Esophagus mucosa (tissue), 1 donor: ENCODE measurements at regions not wholly inside any gene's neighbourhood (a gene's known extent, or its start where the extent isn't known, plus 50 kb on each side); places are given as distances from the start of the nearest gene placed in this dataset.

ENCODE experiments used
- ATAC-seq: fragments of 200-7000 bp; cut with Tn5 transposase; one replicate; pipeline ENCODE4 v1.9.1; 2020
- donor health status: DM: yes; HTN: yes; CAD: no.

DNA sequence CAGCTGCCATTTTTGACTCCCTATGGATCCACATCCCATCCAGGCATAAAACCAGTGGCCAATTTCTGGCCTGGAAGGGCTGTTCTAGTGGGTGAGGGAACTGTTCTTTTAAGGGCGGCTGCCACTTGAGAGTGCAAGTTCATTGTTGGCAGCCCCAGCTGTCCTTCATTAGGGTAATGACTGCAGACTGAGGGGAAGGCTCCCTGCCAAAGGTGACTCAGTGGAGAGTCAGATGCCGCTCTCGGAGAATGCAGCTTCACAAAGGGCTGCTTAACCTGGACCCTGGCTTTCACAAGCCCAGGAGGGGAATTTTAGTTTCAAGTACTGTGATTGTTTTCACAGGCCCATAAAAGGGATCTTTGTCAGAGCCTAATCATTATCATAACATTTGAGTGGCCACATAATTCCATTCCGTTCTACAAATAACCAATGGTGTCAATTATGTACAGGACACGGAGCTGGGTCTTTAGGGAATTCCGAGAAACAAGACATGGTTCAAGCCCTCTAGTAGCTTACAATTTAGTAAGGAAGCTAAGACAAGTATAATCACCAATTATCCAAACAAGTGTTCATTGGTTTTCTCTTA, 235.7 kb downstream of the CDCA7 start:
- peak; percentile 96 for ATAC-seq

DNA sequence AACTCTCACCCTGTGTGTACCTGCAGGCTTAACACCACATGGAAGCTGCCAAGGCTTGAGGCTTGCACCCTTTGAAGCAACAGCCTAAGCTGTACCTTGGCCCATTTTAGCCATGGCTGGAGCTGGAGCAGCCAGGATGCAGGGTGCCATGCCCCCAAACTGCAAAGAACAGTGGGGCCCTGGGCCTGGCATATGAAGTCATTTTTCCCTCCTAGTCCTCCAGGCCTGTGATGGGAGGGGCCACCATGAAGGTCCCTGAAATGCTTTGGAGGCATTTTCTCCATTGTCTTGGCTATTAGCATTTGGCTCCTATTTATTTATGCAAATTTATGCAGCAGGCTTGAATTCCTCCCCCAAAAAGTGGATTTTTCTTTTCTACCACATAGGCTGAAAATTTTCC, 238.4 kb downstream of the CDCA7 start:
- ATAC-seq: no peak

DNA sequence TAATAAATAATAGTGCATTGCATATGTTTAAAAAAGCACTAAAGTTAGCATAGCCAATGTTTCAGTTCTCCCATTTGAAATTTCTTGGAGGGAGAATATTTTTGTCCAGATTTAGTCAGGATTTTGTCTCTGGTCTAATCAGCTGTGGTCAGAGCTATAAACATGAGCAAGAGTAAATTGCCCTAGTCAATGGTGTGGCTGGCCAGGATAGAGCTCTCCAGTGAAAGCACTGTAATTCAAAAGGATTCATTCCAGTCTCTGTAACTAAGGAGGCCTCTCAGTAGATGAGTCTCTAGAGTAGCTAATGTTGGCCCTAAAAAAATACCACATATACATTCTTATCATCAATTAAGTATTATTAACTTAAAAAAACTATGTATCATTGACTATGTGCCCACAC, 241.6 kb downstream of the CDCA7 start:
- no peak for ATAC-seq

DNA sequence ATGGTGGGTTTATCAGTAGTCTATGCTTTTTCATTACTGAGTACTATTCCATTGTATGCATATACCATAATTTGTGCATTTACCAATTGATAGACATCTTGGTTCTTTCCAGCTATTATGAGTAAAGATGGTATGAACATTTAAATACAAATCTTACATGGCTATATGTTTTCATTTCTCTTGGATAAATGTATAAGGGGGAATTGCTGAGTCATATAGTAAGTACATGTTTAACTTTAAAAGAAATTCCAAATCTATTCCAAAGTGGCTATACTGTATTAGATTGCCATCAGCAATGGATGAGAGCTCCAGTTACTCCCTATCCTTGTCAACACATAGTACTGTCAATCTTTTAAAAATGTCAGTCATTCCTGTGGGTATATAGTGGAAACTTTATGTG, 243.9 kb downstream of the CDCA7 start:
- ATAC-seq: no peak

DNA sequence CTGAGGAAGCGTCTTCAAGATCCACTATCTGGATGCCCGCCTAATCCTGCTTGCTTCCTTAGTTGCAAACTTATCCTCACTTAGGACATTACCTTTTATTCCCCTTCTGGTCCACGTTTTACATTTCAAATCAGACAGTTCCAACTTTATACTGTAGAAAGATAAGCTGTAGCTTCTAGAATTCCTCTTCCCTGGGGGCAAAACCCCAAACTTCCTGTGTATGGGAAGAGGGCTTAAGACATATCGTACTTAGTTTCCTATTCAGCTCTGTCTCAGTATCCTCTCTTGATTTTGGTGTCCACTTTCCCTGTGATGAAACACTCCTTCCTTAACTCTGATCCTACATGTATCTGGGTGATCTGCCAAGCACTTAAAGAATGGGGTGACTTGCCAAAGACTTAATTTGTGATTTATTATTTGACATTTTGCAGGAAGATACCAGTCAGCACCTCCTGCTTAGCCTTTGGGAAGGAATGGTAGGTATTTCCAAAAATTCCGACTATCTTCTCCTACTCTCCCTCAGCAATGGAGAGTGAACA, 245.2 kb downstream of the CDCA7 start:
- ATAC-seq: peak; percentile 62

DNA sequence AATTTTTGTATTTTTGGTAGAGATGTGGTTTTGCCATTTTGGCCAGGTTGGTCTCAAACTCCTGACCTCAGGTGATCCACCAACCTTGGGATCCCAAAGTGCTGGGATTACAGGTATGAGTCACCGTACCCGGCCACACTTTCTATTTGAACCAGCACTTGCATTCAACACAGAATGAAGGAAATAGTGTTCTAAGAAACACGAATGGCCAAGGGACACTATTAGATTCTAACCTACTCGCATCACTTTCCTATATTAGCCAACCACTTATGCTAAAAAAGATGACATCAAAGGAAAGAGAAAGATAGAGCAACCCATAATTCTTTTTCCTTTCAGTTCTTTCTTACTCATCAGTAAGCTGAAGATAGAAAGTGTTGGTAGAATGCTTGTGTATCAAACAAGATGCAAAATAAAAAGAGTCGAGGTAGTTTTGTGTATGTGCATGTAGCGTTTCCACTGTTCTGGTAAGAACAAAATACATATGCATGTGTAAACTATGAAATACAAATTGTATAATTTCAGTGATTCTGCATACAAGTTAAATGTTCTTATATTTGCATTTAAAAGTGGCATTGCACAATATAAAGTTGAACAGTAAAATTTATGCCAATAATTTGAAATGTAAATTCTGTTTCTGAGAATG, 247.6 kb downstream of the CDCA7 start:
- ATAC-seq: no peak

DNA sequence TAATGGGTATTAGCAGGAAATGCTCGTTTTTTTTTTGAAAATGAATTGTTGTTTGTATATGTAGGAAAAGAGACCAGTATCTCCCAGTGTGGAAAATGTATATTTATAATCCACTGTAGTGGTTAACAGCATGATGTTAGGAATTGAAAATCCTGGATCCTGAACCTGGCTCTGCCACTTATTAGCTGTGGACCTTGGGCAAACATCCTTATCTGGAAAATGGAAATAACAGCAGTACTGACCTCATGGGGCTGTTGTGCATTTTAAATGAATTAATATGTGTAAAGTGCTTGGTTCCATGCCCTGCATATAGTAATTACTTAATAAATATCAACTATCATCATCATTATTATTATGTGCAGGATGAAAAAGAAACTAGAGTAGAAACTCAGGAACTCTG, 251.3 kb downstream of the CDCA7 start:
- no peak for ATAC-seq

DNA sequence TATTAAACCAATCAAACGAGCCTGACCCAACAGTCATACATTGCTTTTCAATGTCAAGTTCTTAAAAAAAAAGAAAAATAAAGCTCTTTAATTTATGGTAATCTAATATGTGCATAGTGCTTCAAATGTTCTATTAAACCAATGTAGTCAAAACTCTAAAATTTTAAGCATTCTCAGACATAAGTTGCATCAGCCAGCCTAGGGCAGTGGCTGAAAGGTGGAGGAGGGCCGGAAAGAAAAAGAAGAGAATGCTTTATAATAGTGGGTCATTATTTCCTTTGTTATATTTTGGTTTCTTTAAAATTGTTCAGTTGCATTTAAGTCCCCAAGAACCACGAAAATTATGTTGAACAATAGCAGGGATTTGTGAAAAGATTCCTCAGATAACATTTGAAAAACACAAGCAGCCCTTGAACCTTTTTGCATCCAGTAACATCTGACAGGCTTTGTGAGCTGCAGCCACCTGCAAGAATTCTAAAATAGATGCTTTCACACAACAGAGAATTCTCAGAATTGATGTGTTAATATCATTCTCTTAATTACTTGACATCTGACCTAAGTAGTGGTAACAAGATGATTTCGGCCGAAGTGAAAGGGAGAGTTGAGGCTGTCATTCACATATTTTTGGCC, 252.1 kb downstream of the CDCA7 start:
- ATAC-seq: no peak

DNA sequence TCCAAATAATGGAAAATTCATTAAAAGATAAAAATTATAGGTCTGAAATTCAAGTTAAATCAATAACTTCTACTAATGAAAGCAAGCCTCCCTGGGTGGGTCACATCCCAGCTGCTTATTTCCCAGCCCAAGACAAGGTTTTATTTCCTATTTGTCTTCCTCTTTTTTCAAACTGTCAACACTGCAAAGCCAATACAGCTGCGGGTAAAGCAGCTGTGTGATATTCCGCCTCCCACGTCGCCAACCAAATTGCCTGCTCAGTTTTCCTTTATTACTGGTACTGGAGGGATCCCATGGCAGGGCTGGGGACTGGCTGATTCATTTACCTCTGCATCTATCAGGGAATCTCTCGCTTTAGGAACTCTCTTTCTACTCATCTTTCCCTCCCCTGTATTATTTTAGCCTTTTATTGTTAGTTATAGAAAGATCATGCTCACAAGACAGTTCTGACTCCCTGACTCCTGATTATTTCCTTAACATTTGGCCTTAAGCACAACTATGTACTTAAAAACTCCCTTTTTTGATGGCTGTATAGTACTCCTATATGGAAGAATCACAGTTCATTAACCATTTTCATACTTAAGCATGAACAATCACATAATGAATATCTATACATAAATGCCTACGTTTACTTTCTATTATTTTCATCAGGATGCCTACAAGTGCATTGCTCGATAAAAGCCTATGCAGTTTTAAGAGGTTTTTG, 253.1 kb downstream of the CDCA7 start:
- no peak for ATAC-seq

DNA sequence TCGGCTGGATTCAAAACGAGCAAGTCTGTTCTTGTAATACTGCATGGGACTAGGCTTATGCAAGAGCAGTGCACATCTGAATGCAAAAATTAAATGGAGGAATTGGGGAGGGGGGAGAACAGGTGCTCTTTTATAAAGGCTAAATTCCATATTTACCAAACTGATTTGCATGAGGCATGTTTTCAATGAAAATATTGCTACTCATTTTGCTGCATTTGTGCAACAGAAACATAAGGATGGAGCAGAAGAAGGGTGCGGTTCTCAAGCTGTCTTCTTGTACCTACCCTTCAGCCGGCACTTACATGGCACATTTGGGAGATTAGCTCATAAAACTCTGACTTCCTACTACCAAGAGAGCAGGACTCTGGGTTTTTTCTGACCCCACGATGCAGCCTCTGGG, 256.4 kb downstream of the CDCA7 start:
- ATAC-seq: no peak

DNA sequence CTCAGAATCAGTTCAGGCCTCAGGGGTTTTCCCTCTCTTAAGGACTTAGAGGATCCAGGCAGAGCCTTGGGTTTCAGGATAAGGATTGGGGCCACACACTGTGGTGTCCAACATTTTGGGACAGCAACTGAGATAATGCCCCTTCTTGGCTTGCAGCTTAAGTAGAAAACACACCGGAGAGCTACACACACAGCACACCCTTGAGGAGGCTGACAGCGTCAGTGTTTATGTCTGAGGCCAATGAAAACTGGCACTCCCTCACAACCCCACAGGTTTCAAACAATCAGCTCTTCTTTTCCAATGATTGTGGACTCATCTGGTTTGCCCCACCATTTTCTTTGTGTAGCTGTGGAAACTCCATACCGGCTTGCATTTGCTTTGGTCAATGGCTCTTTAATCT, 257.7 kb downstream of the CDCA7 start:
- no peak for ATAC-seq

DNA sequence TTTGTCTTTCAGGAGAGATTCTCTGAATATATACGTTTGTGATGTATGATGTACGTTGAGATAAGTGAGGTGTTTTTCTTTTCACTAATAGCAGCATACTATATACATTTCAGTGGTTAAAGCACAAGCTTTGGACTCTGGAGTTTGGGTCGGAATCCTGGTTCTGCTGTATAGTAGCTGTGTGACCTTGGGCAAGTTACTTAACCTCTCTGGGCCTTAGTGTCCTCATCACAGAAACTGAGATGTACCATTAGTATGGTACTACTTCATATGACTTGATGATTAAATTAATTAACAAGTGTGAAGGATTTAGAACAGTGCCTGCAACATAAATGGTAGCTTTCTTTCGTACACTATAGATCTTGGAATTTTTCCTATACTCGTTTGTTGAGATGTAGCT, 258.7 kb downstream of the CDCA7 start:
- ATAC-seq: no peak

DNA sequence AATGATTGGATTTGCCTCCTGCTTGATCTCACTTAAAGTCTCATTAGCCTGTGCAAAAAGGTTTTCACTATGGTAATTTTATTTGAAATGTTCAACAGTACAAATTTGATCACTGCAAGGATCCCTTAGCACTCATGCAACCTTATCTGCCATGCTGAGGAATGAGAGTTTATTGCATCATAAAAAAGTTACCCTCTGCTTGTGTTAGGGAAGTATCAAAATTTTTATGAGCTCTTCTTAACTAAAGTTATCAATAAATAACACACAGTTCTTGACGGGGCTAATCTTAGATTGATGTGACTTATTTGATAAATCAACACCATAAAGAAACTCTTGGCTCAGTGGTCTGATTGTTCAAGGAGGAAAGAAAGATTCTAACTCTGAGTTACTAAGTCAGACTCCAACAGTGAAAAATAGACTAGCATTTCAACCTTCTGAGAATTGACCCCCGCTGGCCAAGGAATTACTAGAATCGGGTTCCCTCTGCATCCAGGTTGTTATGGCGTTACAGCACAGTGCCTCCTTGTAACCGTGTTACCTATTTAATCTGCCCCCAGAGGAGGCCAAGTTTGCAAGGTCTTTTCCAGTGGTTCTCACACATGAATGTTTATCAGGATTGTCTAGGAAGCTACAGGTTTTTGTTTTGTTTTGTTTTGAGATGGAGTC, 259.7 kb downstream of the CDCA7 start:
- no peak for ATAC-seq

DNA sequence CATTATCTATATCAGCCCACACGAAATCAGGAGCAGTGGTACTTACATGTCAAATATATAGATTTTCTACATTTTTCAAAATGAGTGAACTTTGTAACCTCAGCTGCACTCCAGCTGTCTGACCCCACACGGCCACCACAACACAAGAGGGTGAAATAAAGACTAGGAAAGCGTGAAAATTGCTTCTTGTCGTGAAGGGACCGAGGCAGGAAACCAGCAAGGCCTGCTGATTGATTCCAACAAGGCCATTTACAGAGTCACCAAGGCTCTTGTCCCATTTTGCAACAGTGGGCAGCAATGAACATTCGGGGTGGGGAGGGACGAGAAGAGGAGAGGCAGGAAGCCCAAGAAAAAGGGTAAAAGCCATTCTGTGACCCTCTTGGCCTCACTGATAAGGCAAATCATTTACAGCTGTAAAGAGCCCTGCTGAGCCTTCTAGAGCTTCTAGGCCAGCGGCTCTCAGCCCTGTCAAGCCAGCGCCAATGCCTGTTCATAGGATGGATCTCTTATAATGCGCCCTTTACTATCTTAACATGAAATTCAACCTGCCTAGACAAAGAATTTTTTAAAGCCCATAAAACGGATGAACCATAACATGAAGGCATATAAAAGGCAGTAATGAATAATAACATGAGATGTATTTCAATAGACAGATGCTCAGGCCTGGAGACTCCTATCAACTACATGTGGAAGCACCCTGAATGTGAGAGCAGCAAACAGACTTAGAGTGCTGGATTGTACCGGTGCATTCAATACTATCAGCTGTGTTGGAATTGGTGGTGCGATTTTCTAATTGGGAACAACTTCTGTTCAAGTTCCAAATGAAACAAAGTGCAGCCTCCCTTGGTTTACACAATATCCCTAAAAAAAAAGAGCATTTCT, 269.0 kb downstream of the CDCA7 start:
- no peak for ATAC-seq

DNA sequence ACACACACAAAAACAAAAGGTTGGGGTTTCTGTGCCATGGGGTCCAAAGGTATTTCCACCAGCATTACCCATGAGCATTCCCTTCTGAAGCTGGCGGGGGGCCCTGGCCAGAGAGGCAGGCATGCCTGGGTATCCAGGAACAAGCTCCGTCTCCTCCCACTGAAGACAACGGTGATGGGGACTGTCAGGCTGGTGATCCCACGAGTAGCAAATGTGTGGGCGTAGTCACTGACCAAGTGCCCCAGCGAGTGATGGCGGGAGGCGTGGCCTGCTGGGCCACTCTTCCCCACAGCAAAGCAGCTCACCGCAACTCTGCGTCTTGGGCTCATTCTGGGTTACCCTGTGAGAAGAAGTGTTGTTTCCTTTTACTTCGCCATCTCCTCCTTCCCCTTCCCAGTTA, 270.6 kb downstream of the CDCA7 start:
- ATAC-seq: no peak

DNA sequence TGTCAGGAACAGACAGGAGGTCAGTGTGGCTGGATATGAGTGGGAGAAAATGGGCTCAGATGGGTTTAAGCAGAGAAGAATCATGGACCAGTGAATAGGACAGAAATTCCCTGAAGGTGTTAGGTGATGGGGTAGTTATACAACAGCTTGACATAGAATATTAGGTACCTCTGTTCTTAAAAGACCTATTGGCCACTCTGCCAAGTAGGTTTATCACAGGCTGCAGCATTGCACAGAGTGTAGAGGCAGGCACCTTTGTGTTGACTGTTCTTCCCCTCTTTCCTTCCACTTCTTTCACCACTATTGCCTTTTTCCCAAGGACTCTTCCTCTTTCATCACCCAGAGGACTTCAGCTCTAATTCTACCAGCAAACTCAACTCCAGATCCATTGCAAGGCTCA, 274.4 kb downstream of the CDCA7 start:
- ATAC-seq: no peak

DNA sequence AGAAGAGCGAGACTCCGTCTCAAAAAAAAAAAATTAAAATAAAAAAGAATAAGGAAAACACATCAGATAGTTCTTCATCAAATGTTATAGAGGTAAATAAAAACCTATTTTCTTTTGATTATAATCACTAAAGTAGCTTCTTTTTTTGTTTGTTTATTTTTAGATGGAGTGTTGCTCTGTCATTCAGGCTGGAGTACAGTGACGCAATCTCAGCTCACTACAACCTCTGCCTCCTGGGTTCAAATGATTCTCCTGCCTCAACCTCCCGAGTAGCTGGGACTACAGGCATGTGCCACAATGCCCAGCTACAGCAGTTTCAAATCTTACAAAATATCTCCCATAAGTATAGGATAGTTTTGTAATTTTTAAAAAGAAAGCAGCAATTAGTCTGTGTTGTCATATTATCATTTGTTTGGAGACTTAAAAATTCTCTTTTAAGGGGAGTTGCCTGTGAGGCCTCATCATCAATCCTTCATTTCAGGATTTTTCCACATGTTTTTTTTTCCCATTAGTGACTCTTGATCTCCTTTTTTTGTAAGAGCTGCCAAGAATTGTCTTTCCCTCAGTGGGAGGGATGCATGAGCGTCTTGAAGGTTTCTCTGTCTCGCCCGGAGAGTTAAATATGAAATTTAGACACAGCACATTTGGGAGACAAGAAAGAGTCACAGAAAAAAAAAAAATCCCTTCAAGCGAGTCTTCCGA, 275.9 kb downstream of the CDCA7 start:
- no peak for ATAC-seq

DNA sequence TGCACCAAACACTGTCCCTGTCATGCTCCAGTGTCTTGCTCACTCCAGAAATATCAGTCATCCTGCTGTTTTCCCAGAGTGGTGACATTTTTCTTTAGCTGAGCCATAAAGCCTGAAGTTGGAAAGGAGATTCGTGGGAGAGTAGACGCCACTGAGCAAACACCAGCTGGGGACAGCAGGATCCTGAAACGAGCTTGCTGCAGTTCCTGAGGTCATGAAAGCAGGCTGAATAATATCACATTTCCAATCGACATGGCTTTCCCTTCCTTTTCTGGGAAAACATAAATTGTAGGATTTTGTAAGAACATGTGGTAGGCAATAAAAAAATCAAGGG, 276.4 kb downstream of the CDCA7 start:
- no peak for ATAC-seq

DNA sequence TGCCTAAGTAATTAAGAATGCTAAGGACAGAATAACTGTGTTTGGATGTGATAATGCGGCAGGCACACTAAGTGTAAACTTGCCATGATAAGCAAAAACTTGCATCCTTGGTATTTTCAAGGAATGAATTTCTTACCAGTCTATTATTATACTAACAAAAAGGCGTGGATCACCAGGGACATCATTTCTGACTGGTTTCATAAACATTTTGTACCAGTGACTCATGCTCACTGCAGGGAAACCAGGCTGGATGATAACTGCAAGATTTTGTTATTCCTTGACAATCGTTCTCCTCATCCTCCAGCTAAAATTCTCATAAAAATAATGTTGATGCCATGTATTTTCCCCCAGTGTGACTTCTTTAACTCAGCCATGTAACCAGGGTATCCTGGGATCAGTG, 289.5 kb downstream of the CDCA7 start:
- ATAC-seq: no peak

DNA sequence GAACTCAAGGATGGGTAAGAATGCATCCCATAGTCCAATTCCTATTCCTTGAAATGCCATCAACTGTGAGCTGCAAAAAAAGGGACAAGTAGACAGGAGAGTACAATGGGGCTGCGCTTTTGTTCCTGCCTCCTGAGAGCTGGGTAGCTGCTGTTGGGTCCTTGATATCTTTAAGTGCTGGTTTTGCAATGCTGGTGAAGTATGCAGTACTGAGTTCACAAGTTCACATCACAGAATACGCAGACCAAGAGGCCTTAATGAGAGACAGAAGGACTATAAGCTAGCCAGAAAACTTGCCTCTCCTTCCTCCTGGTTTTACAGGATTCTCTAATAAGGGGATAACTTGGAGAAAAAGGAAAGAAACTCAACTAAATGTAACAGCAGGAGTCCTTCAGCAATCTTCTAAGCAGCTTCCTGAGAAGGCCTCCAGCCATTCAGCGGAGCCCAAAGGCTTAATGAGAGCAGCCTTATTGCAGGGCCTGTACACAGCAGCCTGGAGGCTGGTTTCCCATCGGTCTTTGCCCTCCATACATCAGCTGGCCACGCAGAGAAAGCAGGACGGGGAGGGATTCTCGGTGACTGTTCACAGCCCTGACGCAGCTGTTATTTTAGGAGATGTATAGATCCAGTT, 293.1 kb downstream of the CDCA7 start:
- no peak for ATAC-seq

DNA sequence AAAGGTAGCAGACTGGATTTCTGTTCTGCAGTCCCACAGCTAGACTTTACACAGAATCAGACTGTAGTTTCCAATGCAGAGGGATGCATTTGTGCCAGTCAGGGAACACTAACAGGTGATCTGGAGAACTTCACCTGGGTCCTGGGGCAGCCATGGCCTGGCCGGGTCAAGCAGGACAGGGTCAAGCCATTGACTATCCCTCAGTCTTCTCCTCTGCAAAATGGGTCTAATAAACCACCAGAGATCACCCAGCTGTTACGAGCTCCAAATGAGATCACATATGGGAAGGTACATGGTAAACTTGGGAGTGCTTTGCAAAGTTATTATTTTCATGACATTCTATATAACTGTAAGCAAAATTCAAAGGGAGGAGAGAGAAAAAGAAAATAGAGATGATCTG, 294.1 kb downstream of the CDCA7 start:
- ATAC-seq: no peak
